WTC11 (cell line): ENCODE measurements at regions not wholly inside any gene's neighbourhood (a gene's known extent, or its start where the extent isn't known, plus 50 kb on each side); places are given as distances from the start of the nearest gene placed in this dataset.

Experiments
- ATAC-seq: fragments of 200-7000 bp; cut with Tn5 transposase; 2 replicates; pipeline ENCODE4 v1.10.0; 2021; ENCODE audit warnings: mild to moderate bottlenecking, moderate library complexity
- CTCF ChIA-PET: fragments of 300-600 bp; sonication (Branson Sonifier 250); formaldehyde crosslinking; loops from one replicate; lab custom pipeline; 2021; ENCODE audit warnings: antibody characterized with exemption; lab: Charles Lee
- POLR2A ChIA-PET: fragments of 350-600 bp; sonication (Branson Sonifier 250); formaldehyde crosslinking; loops from one replicate; lab custom pipeline; 2021; ENCODE audit warnings: antibody characterized with exemption; lab: Charles Lee
- DNase-seq: peaks from one replicate; pipeline ENCODE4 v3.0.0; 2021; ENCODE audit warnings: low spot score
- H3K27ac Mint-ChIP-seq: 2 replicates; pipeline ENCODE4 v1.8.0; 2021; ENCODE audit warnings: mixed read lengths
- H3K27me3 Mint-ChIP-seq: 2 replicates; pipeline ENCODE4 v1.8.0; 2021; ENCODE audit warnings: low read depth, mild to moderate bottlenecking, moderate library complexity, mixed read lengths
- H3K36me3 Mint-ChIP-seq: 2 replicates; pipeline ENCODE4 v1.8.0; 2021; ENCODE audit warnings: mixed read lengths
- H3K4me1 Mint-ChIP-seq: 2 replicates; pipeline ENCODE4 v1.8.0; 2022; ENCODE audit warnings: mixed read lengths
- H3K4me3 Mint-ChIP-seq: 2 replicates; pipeline ENCODE4 v1.8.0; 2021; ENCODE audit warnings: mild to moderate bottlenecking, moderate library complexity, mixed read lengths
- H3K9me3 Mint-ChIP-seq: 2 replicates; pipeline ENCODE4 v1.8.0; 2021; ENCODE audit warnings: mixed read lengths
- AFF4 ChIP-seq: sonication (generic); formaldehyde crosslinking; IDR thresholded peaks from 2 replicates; pipeline ENCODE4 v1.8.1; 2023; ENCODE audit warnings: mild to moderate bottlenecking, missing genetic modification reagents, borderline replicate concordance
- ATF2 ChIP-seq: sonication (generic); formaldehyde crosslinking; IDR thresholded peaks from 2 replicates; pipeline ENCODE4 v1.8.1; 2022; ENCODE audit warnings: low read depth, missing genetic modification reagents, borderline replicate concordance
- ATF3 ChIP-seq: sonication (generic); formaldehyde crosslinking; conservative IDR thresholded peaks from 2 replicates; pipeline ENCODE4 v1.8.1; 2022; ENCODE audit warnings: mild to moderate bottlenecking, missing genetic modification reagents
- CREM ChIP-seq: sonication (generic); formaldehyde crosslinking; IDR thresholded peaks from 2 replicates; pipeline ENCODE4 v1.8.1; 2022; ENCODE audit warnings: mild to moderate bottlenecking, missing genetic modification reagents, moderate library complexity
- FOXJ3 ChIP-seq: sonication (generic); formaldehyde crosslinking; IDR thresholded peaks from 2 replicates; pipeline ENCODE4 v1.9.0; 2021; ENCODE audit warnings: missing genetic modification reagents, mild to moderate bottlenecking, borderline replicate concordance
- FOXP4 ChIP-seq: sonication (generic); formaldehyde crosslinking; IDR thresholded peaks from 2 replicates; pipeline ENCODE4 v1.8.0; 2022; ENCODE audit warnings: mild to moderate bottlenecking, missing genetic modification reagents
- GABPB1 ChIP-seq: sonication (generic); formaldehyde crosslinking; IDR thresholded peaks from 2 replicates; pipeline ENCODE4 v1.8.1; 2023; ENCODE audit warnings: mild to moderate bottlenecking, missing genetic modification reagents
- KAT7 ChIP-seq: sonication (generic); formaldehyde crosslinking; IDR thresholded peaks from 2 replicates; pipeline ENCODE4 v1.8.1; 2023; ENCODE audit warnings: missing genetic modification reagents, mild to moderate bottlenecking, borderline replicate concordance
- MAX ChIP-seq: sonication (generic); formaldehyde crosslinking; IDR thresholded peaks from 2 replicates; pipeline ENCODE4 v1.8.0; 2022; ENCODE audit warnings: mild to moderate bottlenecking, missing genetic modification reagents
- NR2C2 ChIP-seq: sonication (generic); formaldehyde crosslinking; IDR thresholded peaks from 2 replicates; pipeline ENCODE4 v1.8.0; 2022; ENCODE audit warnings: mild to moderate bottlenecking, missing genetic modification reagents
- PREB ChIP-seq: sonication (generic); formaldehyde crosslinking; IDR thresholded peaks from 2 replicates; pipeline ENCODE4 v1.8.1; 2022; ENCODE audit warnings: mild to moderate bottlenecking, missing genetic modification reagents, moderate library complexity, borderline replicate concordance
- SOX15 ChIP-seq: fragments of 250-450 bp; sonication (Bioruptor Pico); IDR thresholded peaks from 2 replicates; pipeline ENCODE4 v1.9.0; 2021; ENCODE audit warnings: mild to moderate bottlenecking
- TCF7 ChIP-seq: sonication (generic); formaldehyde crosslinking; IDR thresholded peaks from 2 replicates; pipeline ENCODE4 v1.8.0; 2022; ENCODE audit warnings: mild to moderate bottlenecking, low read depth, missing genetic modification reagents, moderate library complexity
- TEAD1 ChIP-seq: sonication (generic); formaldehyde crosslinking; IDR thresholded peaks from 2 replicates; pipeline ENCODE4 v1.8.0; 2022; ENCODE audit warnings: mild to moderate bottlenecking, missing genetic modification reagents
- USF1 ChIP-seq: sonication (generic); formaldehyde crosslinking; IDR thresholded peaks from 2 replicates; pipeline ENCODE4 v1.8.0; 2022; ENCODE audit warnings: mild to moderate bottlenecking, missing genetic modification reagents
- ZMAT4 ChIP-seq: fragments of 250-450 bp; sonication (Bioruptor Pico); IDR thresholded peaks from 2 replicates; pipeline ENCODE4 v1.9.0; 2021; ENCODE audit warnings: mild to moderate bottlenecking
- ZNF263 ChIP-seq: sonication (generic); formaldehyde crosslinking; IDR thresholded peaks from 2 replicates; pipeline ENCODE4 v1.8.1; 2022; ENCODE audit warnings: low read depth, mild to moderate bottlenecking, moderate library complexity, missing genetic modification reagents
- ZNF317 ChIP-seq: sonication (generic); formaldehyde crosslinking; IDR thresholded peaks from 2 replicates; pipeline ENCODE4 v1.8.1; 2023; ENCODE audit warnings: low read depth, mild to moderate bottlenecking, moderate library complexity, missing genetic modification reagents, borderline replicate concordance
- ZNF396 ChIP-seq: fragments of 250-450 bp; sonication (Bioruptor Pico); IDR thresholded peaks from 2 replicates; pipeline ENCODE4 v1.8.0; 2021; ENCODE audit warnings: mild to moderate bottlenecking, moderate library complexity, borderline replicate concordance
- ZNF532 ChIP-seq: fragments of 250-450 bp; sonication (Bioruptor Pico); IDR thresholded peaks from 2 replicates; pipeline ENCODE4 v1.9.0; 2021; ENCODE audit warnings: mild to moderate bottlenecking, borderline replicate concordance

GRCh38 chr1:65691972-65692371, 100.7 kb upstream of the PDE4B start (continued):
- TF ChIP-seq NR2C2 (CRISPR knock-in tag), result no peak
- no peak for TF ChIP-seq ZMAT4 (CRISPR knock-in tag)
- TF ChIP-seq ZNF532 (CRISPR knock-in tag), result no peak
- TF ChIP-seq ATF3 (CRISPR knock-in tag), result no peak
- TF ChIP-seq, all 79 proteins: peak for 0

GRCh38 chr1:65694126-65694525, 98.6 kb upstream of the PDE4B start:
- H3K4me3 Mint-ChIP-seq, result no peak overlapping the region
- POLR2A ChIA-PET, result no interaction called here
- H3K27me3 Mint-ChIP-seq, result no peaks in the 10 kb centered on the region
- no peaks in the 10 kb centered on the region for H3K4me1 Mint-ChIP-seq
- H3K27ac Mint-ChIP-seq, result no peak overlapping the region
- DNase-seq, result no peak
- H3K9me3 Mint-ChIP-seq, result no peaks in the 10 kb centered on the region
- H3K36me3 Mint-ChIP-seq, result no peaks in the 10 kb centered on the region
- no peak for ATAC-seq
- CTCF ChIA-PET, result no interaction called here
- TF ChIP-seq TCF7 (CRISPR knock-in tag) (no peak), AFF4 (no peak), FOXP4 (CRISPR knock-in tag) (no peak), MAX (no peak), ZMAT4 (CRISPR knock-in tag) (no peak), PREB (CRISPR knock-in tag) (no peak), FOXJ3 (CRISPR knock-in tag) (no peak), ATF2 (no peak), NR2C2 (CRISPR knock-in tag) (no peak), ZNF396 (no peak), KAT7 (CRISPR knock-in tag) (no peak), TEAD1 (CRISPR knock-in tag) (no peak), ZNF263 (CRISPR knock-in tag) (no peak), ZNF317 (no peak), SOX15 (CRISPR knock-in tag) (no peak), GABPB1 (no peak), USF1 (no peak), CREM (CRISPR knock-in tag) (no peak)
